HT-29 (cell line): ENCODE measurements at regions not wholly inside any gene's neighbourhood (a gene's known extent, or its start where the extent isn't known, plus 50 kb on each side); places are given as distances from the start of the nearest gene placed in this dataset.
A peak's percentile ranks its signal among the peaks of the same experiment; 100 is the strongest.
"Not testable (repeated sequence)": the region's sequence is repeated elsewhere in the genome, so short reads cannot be mapped to it uniquely, and the experiment has no call there.

Experiments used
- DNase-seq: peaks from one replicate; pipeline ENCODE4 v3.0.0-alpha.2; 2015; ENCODE audit warnings: low spot score

- not testable (repeated sequence) for DNase-seq
Measured at GRCh38 chr6:121636217-121636616, 200.8 kb downstream of the GJA1 start.

- DNase-seq, result no peak
Measured at GRCh38 chr6:121639021-121639420, 203.6 kb downstream of the GJA1 start.

- DNase-seq, result no peak
Measured at GRCh38 chr6:121641158-121641557, 205.7 kb downstream of the GJA1 start.

GRCh38 chr6:121645100-121645745 lies 209.8 kb downstream of the GJA1 start:
- DNase-seq, result no peak

- DNase-seq, result no peak
Measured at GRCh38 chr6:121647905-121648304, 212.5 kb downstream of the GJA1 start.

GRCh38 chr6:121649951-121650350 lies 214.5 kb downstream of the GJA1 start:
- no peak for DNase-seq

GRCh38 chr6:121651420-121651819 lies 216.0 kb downstream of the GJA1 start:
- DNase-seq, result no peak

- DNase-seq, result no peak
Measured at GRCh38 chr6:121652223-121652622, 216.8 kb downstream of the GJA1 start.

GRCh38 chr6:121652726-121653623 lies 217.5 kb downstream of the GJA1 start:
- DNase-seq, result no peak

- no peak for DNase-seq
Measured at GRCh38 chr6:121653624-121654008, 218.2 kb downstream of the GJA1 start.

GRCh38 chr6:121657972-121658371 lies 222.5 kb downstream of the GJA1 start:
- DNase-seq, result no peak

GRCh38 chr6:121660277-121660676 lies 224.8 kb downstream of the GJA1 start:
- no peak for DNase-seq

GRCh38 chr6:121663292-121663810 lies 227.9 kb downstream of the GJA1 start:
- DNase-seq, result no peak

GRCh38 chr6:121664158-121664557 lies 228.7 kb downstream of the GJA1 start:
- DNase-seq, result no peak

- DNase-seq, result peak; percentile 19
Measured at GRCh38 chr6:121666814-121667213, 231.4 kb downstream of the GJA1 start.

- no peak for DNase-seq
Measured at GRCh38 chr6:121668259-121668658, 232.8 kb downstream of the GJA1 start.

- no peak for DNase-seq
Measured at GRCh38 chr6:121670511-121670910, 235.1 kb downstream of the GJA1 start.

GRCh38 chr6:121677571-121677970 lies 242.1 kb downstream of the GJA1 start:
- no peak for DNase-seq

GRCh38 chr6:121678245-121678644 lies 242.8 kb downstream of the GJA1 start:
- DNase-seq, result no peak

GRCh38 chr6:121680058-121680457 lies 244.6 kb downstream of the GJA1 start:
- no peak for DNase-seq

GRCh38 chr6:121682666-121683065 lies 247.2 kb downstream of the GJA1 start:
- DNase-seq, result no peak

GRCh38 chr6:121685806-121686205 lies 250.4 kb downstream of the GJA1 start:
- DNase-seq, result not testable (repeated sequence)

- no peak for DNase-seq
Measured at GRCh38 chr6:121686611-121687023, 251.2 kb downstream of the GJA1 start.
